Neural cell (in vitro differentiated cells): ENCODE measurements at regions not wholly inside any gene's neighbourhood (a gene's known extent, or its start where the extent isn't known, plus 50 kb on each side); places are given as distances from the start of the nearest gene placed in this dataset.

Experiments
- CTCF ChIP-seq: fragments of 450-650 bp; IDR thresholded peaks from 2 replicates; pipeline ENCODE4 v1.5.1; 2014; ENCODE audit warnings: antibody characterized with exemption, mild to moderate bottlenecking, moderate library complexity; ENCODE audit not compliant: poor library complexity, severe bottlenecking
- EP300 ChIP-seq: fragments of 450-650 bp; conservative IDR thresholded peaks from 2 replicates; pipeline ENCODE4 v1.6.1; 2014; ENCODE audit warnings: antibody characterized with exemption, mild to moderate bottlenecking, moderate library complexity; ENCODE audit not compliant: poor library complexity, severe bottlenecking
- EZH2 ChIP-seq: fragments of 200-600, 300-800 bp; shearing (Covaris generic), sonication (generic); IDR thresholded peaks from 2 replicates; pipeline ENCODE4 v1.6.1; 2014; ENCODE audit warnings: antibody characterized with exemption, low read length, borderline replicate concordance, mild to moderate bottlenecking; ENCODE audit not compliant: insufficient read depth, poor library complexity, severe bottlenecking
- POLR2AphosphoS5 ChIP-seq: IDR thresholded peaks from 2 replicates; pipeline ENCODE4 v1.6.1; 2012
- REST ChIP-seq: IDR thresholded peaks from 2 replicates; pipeline ENCODE4 v1.6.1; 2012; ENCODE audit warnings: borderline replicate concordance
- SMC3 ChIP-seq: fragments of 450-650 bp; conservative IDR thresholded peaks from 2 replicates; pipeline ENCODE4 v1.6.1; 2014; ENCODE audit warnings: antibody characterized with exemption, mild to moderate bottlenecking, moderate library complexity; ENCODE audit not compliant: poor library complexity
- TAF1 ChIP-seq: IDR thresholded peaks from 2 replicates; pipeline ENCODE4 v1.6.1; 2012; ENCODE audit warnings: low read depth

GRCh38 chr10:120387326-120387725 is 69.7 kb upstream of the PLPP4 start:
- TF ChIP-seq CTCF (no peak), TAF1 (no peak), POLR2AphosphoS5 (no peak), EZH2 (no peak), EP300 (no peak), SMC3 (no peak), REST (no peak)
